Omental fat pad (tissue), 3 donors: ENCODE measurements at regions not wholly inside any gene's neighbourhood (a gene's known extent, or its start where the extent isn't known, plus 50 kb on each side); places are given as distances from the start of the nearest gene placed in this dataset.

Source experiments
- ATAC-seq: fragments of 150-250 bp; one replicate; pipeline ENCODE4 v1.9.1; 2016; ENCODE audit warnings: mild to moderate bottlenecking, moderate library complexity; ENCODE audit not compliant: low FRiP score
- DNase-seq: peaks from one replicate; pipeline ENCODE4 v3.0.0-alpha.2; 2019; ENCODE audit warnings: low spot score
- TF ChIP-seq, protein P1 (sequence below), 3 donors: fragments of 450-650 bp; IDR thresholded peaks; one replicate each; pipeline ENCODE4 v1.5.1; 2016 to 2017; ENCODE audit warnings: antibody characterized with exemption in 3 of 3, mild to moderate bottlenecking in 3 of 3, moderate library complexity in 2 of 3

- DNase-seq (peak; percentile 41), ATAC-seq (peak; percentile 78)
- TF ChIP-seq, protein P1, sequence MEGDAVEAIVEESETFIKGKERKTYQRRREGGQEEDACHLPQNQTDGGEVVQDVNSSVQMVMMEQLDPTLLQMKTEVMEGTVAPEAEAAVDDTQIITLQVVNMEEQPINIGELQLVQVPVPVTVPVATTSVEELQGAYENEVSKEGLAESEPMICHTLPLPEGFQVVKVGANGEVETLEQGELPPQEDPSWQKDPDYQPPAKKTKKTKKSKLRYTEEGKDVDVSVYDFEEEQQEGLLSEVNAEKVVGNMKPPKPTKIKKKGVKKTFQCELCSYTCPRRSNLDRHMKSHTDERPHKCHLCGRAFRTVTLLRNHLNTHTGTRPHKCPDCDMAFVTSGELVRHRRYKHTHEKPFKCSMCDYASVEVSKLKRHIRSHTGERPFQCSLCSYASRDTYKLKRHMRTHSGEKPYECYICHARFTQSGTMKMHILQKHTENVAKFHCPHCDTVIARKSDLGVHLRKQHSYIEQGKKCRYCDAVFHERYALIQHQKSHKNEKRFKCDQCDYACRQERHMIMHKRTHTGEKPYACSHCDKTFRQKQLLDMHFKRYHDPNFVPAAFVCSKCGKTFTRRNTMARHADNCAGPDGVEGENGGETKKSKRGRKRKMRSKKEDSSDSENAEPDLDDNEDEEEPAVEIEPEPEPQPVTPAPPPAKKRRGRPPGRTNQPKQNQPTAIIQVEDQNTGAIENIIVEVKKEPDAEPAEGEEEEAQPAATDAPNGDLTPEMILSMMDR (IDR thresholded peaks at IDR 0.05), result no peak
These were observed 88.5 kb upstream of the NCOR2 start for GRCh38 chr12:124655698-124656516.

- no peak for DNase-seq
- TF ChIP-seq, protein P1 (IDR thresholded peaks at IDR 0.05), result no peak
These were observed 87.8 kb upstream of the NCOR2 start for GRCh38 chr12:124655048-124655697.

DNA sequence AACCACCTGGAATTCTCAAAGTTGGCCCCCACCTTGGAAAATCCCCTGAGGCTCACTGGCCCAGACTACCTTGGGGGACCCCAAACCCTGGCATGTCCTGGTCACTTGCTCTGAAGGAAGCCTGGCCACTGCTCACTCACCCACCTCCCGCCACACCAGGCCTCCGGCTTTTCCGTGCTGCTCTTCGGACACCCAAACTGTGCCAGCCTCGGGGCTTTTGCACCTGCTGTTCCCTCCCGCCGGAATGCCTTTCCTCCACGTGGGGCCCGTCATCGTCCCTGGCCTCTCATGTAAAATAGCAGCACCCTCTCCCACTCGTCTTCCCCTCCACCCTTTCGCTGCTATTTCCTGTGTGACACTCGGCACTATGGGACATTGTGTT is 87.2 kb upstream of the NCOR2 start:
- TF ChIP-seq, protein P1 (IDR thresholded peaks at IDR 0.05), result no peak

More at GRCh38 chr12:124655048-124655697, 87.8 kb upstream of the NCOR2 start:
- ATAC-seq, result peak; percentile 64

GRCh38 chr12:124653169-124653931 is 85.9 kb upstream of the NCOR2 start:
- ATAC-seq, result no peak
- DNase-seq, result no peak
- TF ChIP-seq, protein P1 (IDR thresholded peaks at IDR 0.05), result no peak

More for the DNA sequence above, 87.2 kb upstream of the NCOR2 start:
- DNase-seq (no peak), ATAC-seq (no peak)

DNA sequence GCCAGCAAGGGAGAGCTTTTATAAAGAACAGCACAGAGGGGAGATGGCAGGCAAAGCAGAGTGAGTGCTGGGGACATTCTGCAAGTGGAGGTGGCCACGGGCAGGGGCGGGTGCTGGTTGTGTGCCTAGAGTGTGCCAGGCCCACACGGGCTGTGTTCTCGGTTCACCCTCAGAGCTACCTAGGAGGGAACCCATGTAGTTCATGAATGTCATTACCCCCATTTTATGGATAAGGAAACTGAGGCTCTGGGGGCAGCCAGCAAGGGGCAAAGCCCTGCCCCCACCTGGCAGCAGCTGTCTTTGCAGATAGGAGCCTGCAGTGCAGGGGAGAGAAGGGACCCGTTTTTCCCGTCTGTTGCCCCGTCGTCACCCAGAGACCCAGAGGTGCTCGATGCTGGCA is 85.2 kb upstream of the NCOR2 start:
- DNase-seq, result no peak
- no peak for ATAC-seq
- TF ChIP-seq, protein P1 (IDR thresholded peaks at IDR 0.05), result no peak

DNA sequence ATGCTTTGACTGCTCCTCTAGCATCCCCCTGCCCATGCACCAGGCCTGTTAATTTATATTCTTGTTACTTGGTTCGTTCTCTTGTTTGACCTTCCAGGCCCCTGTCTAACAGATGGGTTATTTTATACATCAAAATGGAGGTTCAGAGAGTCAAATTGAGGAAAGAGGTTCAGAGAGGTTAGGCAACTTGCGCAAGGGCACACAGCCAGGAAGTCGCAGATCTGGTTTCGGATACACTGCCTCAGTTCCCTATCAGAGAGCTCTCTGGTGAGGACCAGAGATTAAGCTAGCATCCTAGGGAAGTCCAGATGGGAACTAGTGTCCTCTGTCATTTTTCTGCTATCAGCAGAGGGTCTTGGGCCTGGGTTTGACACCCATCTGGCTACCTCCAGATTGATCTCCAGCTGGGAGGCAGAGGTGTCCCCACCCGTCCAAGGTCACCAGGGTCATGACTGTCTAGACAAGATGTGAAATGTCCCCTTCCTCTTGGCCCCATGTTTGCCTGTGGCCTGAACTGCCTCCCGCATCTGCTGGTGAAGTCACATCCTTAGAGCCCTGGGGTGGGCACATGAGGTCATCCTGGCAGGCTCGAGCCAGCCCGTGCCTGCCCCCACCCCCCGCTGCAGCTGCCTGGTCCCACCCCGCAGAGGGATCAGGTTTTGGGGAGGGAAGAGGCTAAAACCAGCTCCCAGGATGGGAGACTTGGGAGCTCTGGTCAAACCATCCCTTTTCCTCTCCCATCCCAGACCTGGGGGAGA is 84.3 kb upstream of the NCOR2 start:
- ATAC-seq, result no peak
- DNase-seq, result no peak
- TF ChIP-seq, protein P1 (IDR thresholded peaks at IDR 0.05), result no peak
